ENCODE measurements at regions not wholly inside any gene's neighbourhood (a gene's known extent, or its start where the extent isn't known, plus 50 kb on each side); places are given as distances from the start of the nearest gene placed in this dataset.

DNA sequence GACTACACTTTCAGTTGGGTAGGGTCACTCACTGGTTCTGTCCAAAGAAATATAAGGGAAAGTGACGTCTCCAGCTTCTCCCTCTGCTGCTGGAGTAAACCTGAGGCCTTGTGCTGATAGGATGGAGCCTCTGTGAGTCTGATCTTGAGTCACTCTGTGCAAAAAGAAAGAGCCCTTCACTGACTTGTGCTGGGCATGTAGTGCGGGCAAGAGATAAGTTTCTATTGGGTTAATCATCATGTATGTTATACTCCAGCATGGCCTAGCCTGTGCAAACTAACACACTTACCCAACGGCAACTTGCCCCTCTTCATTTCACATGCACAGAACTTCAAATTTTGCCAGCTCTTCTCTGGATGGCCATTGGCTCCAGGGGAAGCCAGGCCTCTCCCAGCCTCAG is 118.5 kb upstream of the LMO4 start:
- H3K27ac ChIP-seq = no peak overlapping the region
- TF ChIP-seq, protein P1, sequence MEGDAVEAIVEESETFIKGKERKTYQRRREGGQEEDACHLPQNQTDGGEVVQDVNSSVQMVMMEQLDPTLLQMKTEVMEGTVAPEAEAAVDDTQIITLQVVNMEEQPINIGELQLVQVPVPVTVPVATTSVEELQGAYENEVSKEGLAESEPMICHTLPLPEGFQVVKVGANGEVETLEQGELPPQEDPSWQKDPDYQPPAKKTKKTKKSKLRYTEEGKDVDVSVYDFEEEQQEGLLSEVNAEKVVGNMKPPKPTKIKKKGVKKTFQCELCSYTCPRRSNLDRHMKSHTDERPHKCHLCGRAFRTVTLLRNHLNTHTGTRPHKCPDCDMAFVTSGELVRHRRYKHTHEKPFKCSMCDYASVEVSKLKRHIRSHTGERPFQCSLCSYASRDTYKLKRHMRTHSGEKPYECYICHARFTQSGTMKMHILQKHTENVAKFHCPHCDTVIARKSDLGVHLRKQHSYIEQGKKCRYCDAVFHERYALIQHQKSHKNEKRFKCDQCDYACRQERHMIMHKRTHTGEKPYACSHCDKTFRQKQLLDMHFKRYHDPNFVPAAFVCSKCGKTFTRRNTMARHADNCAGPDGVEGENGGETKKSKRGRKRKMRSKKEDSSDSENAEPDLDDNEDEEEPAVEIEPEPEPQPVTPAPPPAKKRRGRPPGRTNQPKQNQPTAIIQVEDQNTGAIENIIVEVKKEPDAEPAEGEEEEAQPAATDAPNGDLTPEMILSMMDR (conservative IDR thresholded peaks at IDR 0.05) = no peak

DNA sequence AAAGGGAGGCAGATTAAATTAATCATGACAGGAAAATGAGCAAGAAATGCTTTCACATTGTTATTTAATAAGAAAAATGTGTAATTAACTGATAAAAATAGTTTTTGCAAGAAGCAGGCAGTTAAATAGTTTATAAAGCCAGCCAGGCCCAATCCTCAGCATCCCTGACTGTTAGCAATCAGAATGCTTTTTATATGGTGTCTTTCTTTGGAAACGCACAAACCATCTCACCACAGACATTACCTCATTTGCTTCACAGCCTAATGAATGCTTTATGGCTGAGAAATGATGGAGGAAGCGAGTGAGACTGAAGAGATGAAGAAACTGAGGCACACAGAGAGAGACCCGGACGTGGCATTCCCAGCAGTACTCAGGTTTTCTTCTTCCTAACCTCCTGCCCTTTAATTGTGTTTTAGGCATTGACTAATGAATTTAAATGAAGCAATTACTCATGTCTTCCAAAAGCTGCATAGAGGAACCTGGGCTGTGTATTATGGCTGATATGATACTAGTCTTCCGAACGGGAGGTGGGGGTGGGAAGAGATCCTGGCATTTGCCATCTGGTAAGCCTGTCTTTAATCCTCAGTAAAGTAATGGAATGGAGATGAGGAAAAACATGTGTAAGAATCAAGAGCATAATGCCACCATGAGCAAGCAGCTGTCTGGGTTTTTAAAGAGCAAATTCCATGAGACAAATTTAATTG is 116.1 kb upstream of the LMO4 start:
- TF ChIP-seq, protein P1 (conservative IDR thresholded peaks at IDR 0.05) = no peak
- H3K27ac ChIP-seq = no peak overlapping the region

DNA sequence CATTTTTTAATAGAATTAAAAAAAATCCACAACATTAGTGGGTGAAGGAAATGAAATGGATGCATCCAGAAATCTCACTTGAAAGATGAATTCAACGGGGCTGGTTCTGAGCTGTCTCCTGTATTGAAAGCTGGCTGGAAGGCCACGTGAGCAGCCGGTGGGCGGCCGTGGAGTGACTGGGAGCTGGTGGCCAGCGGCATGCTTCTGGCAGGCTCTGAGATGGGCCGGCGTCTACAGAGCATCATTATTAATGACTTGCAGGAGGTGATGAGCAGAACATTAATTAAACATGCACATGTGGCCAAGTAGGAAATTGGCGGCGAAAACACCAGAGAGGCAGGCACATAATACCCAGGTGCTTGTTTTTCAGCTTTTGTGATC is 115.6 kb upstream of the LMO4 start:
- TF ChIP-seq, protein P1 (conservative IDR thresholded peaks at IDR 0.05) = no peak
- no peak overlapping the region for H3K27ac ChIP-seq

DNA sequence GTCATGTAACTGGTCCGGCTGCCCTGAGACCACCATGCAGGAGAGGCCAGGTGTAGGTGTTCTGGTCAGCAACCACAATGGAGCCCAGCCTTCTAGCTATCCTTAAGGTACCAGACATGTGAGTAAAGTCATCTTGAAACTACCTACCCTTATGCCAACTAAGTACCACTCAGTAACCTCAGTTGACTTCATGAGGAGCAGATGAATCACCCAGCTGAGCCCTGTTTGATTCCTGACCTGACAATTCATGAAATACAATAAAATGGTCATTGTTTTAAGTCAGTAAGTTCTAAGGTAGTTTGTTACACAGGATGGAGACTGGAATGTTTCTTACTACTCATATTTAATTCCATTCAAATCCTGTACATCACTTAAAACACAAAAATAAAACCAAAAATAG is 113.1 kb upstream of the LMO4 start:
- TF ChIP-seq, protein P1 (conservative IDR thresholded peaks at IDR 0.05) = no peak
- no peak overlapping the region for H3K27ac ChIP-seq

DNA sequence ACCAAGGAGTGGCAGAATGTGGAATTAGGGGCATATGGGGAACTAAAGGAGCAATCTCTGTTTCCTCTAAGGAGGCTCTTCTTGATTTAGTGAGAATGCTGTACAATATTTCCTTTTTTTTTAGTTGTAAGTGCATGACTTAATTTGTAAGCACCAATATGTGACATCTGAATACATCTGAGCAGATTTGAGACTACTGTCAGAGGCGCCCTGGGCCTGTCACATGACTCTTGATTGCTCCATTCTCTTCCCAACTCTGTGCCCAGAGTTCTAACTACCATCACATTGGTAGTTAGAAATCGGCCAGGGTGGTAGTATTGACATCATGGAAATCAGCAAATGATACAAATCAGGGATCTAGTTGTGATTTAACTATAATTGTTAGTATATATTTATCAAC is 110.1 kb upstream of the LMO4 start:
- H3K27ac ChIP-seq = no peak overlapping the region
- TF ChIP-seq, protein P1 (conservative IDR thresholded peaks at IDR 0.05) = no peak

DNA sequence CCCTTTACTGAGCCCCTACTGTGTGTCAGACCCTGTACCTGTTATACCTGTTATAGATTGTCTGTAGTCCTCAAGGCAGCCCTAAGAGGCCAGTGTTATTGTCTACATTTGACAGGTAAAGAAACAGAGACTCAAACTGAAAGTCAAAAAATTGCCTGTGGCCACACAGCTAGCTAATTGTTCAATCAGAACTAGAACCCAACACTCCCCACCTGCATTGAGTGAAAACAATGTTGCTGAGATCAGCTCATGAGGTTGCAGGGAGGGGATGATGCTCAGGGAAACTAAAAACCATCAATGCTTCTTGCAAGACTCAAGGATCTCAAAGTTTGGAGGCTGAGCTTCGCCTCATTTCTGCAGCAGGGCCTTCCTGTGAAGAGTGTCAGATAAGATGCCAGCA is 109.5 kb upstream of the LMO4 start:
- H3K27ac ChIP-seq = no peak overlapping the region
- TF ChIP-seq, protein P1 (conservative IDR thresholded peaks at IDR 0.05) = no peak

DNA sequence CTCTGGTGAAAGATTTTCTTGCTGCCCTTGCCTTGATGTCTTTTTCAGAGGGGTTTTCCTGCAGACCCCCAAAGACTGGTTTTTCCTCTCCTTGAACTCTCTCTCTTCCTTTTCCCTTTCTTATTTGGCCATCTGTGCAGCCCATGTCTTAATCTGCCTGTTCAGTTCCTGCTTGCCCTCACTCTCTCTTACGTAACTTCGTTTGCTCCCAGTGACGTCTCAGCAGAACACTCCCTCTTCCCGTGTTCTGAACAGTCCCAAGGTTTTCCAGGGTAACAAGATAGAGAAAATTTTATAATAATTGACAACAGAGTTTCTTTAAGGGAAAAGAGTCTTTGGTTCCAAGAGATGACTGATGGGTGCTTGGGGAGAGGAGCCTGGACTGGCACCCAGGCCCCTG is 109.1 kb upstream of the LMO4 start:
- TF ChIP-seq, protein P1 (conservative IDR thresholded peaks at IDR 0.05) = no peak
- no peak overlapping the region for H3K27ac ChIP-seq

Data from VCaP (cell line).